NCI-H2081 treated with DMSO at 0.1 percent for 48 hours (cell line): ENCODE measurements at regions not wholly inside any gene's neighbourhood (a gene's known extent, or its start where the extent isn't known, plus 50 kb on each side); places are given as distances from the start of the nearest gene placed in this dataset.

ENCODE experiments used
- DNase-seq: peaks from one replicate; lab custom pipeline; 2025; lab: John Stamatoyannopoulos, UW

DNA sequence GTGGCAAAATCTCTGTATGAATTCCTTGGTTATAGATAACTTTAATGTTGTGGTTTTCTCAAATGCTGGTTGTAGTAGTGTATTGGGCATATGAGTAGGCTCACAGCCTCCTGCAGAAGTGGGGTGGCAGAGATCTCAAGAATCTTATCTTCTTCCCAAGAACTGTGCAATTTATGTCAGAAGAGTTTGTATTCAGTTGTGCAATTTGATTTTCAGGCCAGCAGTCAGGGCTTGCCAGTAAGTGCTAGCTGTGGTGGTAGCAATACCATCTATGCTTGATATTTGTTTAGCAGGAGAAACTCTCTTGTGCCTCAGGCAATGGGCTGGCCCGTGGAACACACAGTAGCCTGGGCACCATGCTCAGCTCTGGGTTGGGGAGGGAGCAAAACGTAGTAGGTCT, 58.4 kb upstream of the GOLIM4 start:
- DNase-seq, result no peak

DNA sequence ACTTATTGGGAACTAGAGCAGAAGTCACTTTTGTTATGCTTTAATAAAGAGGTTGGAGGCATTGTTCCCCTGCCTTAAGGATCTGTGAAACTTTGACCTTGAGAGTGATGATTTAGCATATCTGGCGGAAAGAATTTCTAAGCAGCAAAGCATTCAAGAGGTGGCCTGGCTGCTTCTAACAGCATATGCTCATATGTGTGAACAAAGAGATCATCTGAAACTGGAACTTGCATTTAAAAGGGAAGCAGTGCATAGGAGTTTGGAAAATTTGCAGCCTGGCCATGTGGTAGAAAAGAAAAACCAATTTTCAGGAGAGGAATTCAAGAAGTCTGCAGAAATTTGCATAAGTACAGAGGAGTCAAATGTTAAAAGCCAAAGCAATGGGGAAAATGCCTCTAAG, 56.4 kb upstream of the GOLIM4 start:
- DNase-seq, result no peak
